ENCODE measurements at regions not wholly inside any gene's neighbourhood (a gene's known extent, or its start where the extent isn't known, plus 50 kb on each side); places are given as distances from the start of the nearest gene placed in this dataset.

- no peak for TF ChIP-seq CTCF (IDR thresholded peaks at IDR 0.05)
- TF ChIP-seq EZH2 (IDR thresholded peaks at IDR 0.05): no peak
- TF ChIP-seq EZH2phosphoT487 (IDR thresholded peaks at IDR 0.05): no peak
- H3K4me1 Mint-ChIP-seq: peaks cover 16% of the 10 kb centered on the region
- H3K9me3 Mint-ChIP-seq: no peaks in the 10 kb centered on the region
- H4K20me1 ChIP-seq (ENCODE audit: low read depth): no peaks in the 10 kb centered on the region
- H3K27me3 Mint-ChIP-seq (ENCODE audit: insufficient read depth, low read depth): peaks cover 2% of the 10 kb centered on the region
- no peaks in the 10 kb centered on the region for H3K36me3 Mint-ChIP-seq
- H2AFZ ChIP-seq (replicated peaks): no peak overlapping the region
- H3K4me2 ChIP-seq: no peak overlapping the region
- no peak overlapping the region for H3K9ac ChIP-seq
- no peak overlapping the region for H3K27ac ChIP-seq
- no peaks in the 10 kb centered on the region for H3K79me2 ChIP-seq (ENCODE audit: low read depth)
- no peaks in the 10 kb centered on the region for H3K36me3 ChIP-seq
- H3K27ac Mint-ChIP-seq: no peak overlapping the region
- H3K4me1 ChIP-seq: peaks cover 27% of the 10 kb centered on the region
- no peaks in the 10 kb centered on the region for H3K9me3 ChIP-seq (ENCODE audit: low read depth)
- DNase-seq (ENCODE audit: low spot score): no peak
- no peak overlapping the region for H3K4me3 ChIP-seq
- H3F3A ChIP-seq (ENCODE audit: low read depth): peaks cover 12% of the 10 kb centered on the region
- H3K4me3 Mint-ChIP-seq: no peak overlapping the region
- H3K27me3 ChIP-seq: no peaks in the 10 kb centered on the region
Observed at GRCh38 chr14:58865514-58866281, 227.9 kb downstream of the DACT1 start.

GRCh38 chr14:58866391-58866790 lies 228.6 kb downstream of the DACT1 start:
- H3K9ac ChIP-seq: no peak overlapping the region
- Mint-ChIP-seq H3K36me3 (no peaks in the 10 kb centered on the region), H3K27me3 (ENCODE audit: insufficient read depth, low read depth) (peaks cover 2% of the 10 kb centered on the region), H3K9me3 (no peaks in the 10 kb centered on the region), H3K4me3 (no peak overlapping the region), H3K4me1 (peaks cover 18% of the 10 kb centered on the region), H3K27ac (no peak overlapping the region)
- H3K79me2 ChIP-seq (ENCODE audit: low read depth): no peaks in the 10 kb centered on the region
- no peak for DNase-seq (ENCODE audit: low spot score)
- H3K9me3 ChIP-seq (ENCODE audit: low read depth): no peaks in the 10 kb centered on the region
- no peak overlapping the region for H2AFZ ChIP-seq (replicated peaks)
- peaks cover 31% of the 10 kb centered on the region for H3K4me1 ChIP-seq
- H3K4me3 ChIP-seq: no peak overlapping the region
- no peaks in the 10 kb centered on the region for H3K27me3 ChIP-seq
- peaks cover 12% of the 10 kb centered on the region for H3F3A ChIP-seq (ENCODE audit: low read depth)
- no peak overlapping the region for H3K4me2 ChIP-seq
- H3K27ac ChIP-seq: no peak overlapping the region
- H4K20me1 ChIP-seq (ENCODE audit: low read depth): no peaks in the 10 kb centered on the region
- no peak for TF ChIP-seq CTCF (IDR thresholded peaks at IDR 0.05)
- TF ChIP-seq EZH2 (IDR thresholded peaks at IDR 0.05): no peak
- no peak for TF ChIP-seq EZH2phosphoT487 (IDR thresholded peaks at IDR 0.05)
- H3K36me3 ChIP-seq: no peaks in the 10 kb centered on the region

GRCh38 chr14:58870961-58871360 lies 233.2 kb downstream of the DACT1 start:
- Histone ChIP-seq H3K79me2 (ENCODE audit: low read depth) (no peaks in the 10 kb centered on the region), H3K27me3 (no peaks in the 10 kb centered on the region), H4K20me1 (ENCODE audit: low read depth) (no peaks in the 10 kb centered on the region)

More at GRCh38 chr14:58870961-58871360, 233.2 kb downstream of the DACT1 start:
- Mint-ChIP-seq H3K27ac (no peak overlapping the region), H3K36me3 (no peaks in the 10 kb centered on the region), H3K4me1 (peaks cover 25% of the 10 kb centered on the region), H3K4me3 (no peak overlapping the region), H3K27me3 (ENCODE audit: insufficient read depth, low read depth) (peaks cover 6% of the 10 kb centered on the region), H3K9me3 (no peaks in the 10 kb centered on the region)
- Histone ChIP-seq H3K9me3 (ENCODE audit: low read depth) (no peaks in the 10 kb centered on the region), H3F3A (ENCODE audit: low read depth) (no peaks in the 10 kb centered on the region), H3K9ac (no peak overlapping the region), H3K4me1 (peaks cover 6% of the 10 kb centered on the region), H3K4me3 (no peak overlapping the region), H3K27ac (no peak overlapping the region), H2AFZ (replicated peaks) (peak overlapping the region; percentile 50), H3K4me2 (no peak overlapping the region), H3K36me3 (no peaks in the 10 kb centered on the region)
- TF ChIP-seq CTCF (IDR thresholded peaks at IDR 0.05) (no peak), EZH2 (IDR thresholded peaks at IDR 0.05) (no peak), EZH2phosphoT487 (IDR thresholded peaks at IDR 0.05) (no peak)
- DNase-seq (ENCODE audit: low spot score): no peak

All from neural progenitor cell (in vitro differentiated cells).